ENCODE measurements at regions not wholly inside any gene's neighbourhood (a gene's known extent, or its start where the extent isn't known, plus 50 kb on each side); places are given as distances from the start of the nearest gene placed in this dataset.

DNA sequence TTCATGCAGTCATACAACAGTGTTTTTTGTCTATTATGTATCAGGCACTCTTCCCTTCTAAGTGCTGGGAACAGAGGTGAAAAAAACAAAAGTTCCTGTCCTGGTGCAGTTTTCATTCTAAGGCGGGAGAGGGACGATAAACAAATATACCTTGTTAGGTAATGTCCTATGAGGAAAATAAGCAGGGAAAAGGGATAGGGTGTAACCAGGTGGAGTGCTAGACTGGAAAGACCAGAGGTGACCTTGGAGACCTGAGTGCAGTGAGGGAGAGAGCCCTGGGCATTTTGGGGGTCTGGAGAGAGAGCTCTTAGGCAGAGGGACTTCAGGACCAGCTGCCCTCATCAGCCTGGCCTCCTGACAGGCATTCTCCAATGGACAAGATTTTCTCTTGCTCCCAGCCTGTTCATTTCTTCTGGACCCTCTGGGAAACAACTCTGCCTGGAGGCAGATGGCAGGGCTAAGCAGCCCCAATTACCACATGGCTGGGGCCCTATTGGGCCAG lies 97.2 kb upstream of the TJP1 start:
- TF ChIP-seq, protein P1, sequence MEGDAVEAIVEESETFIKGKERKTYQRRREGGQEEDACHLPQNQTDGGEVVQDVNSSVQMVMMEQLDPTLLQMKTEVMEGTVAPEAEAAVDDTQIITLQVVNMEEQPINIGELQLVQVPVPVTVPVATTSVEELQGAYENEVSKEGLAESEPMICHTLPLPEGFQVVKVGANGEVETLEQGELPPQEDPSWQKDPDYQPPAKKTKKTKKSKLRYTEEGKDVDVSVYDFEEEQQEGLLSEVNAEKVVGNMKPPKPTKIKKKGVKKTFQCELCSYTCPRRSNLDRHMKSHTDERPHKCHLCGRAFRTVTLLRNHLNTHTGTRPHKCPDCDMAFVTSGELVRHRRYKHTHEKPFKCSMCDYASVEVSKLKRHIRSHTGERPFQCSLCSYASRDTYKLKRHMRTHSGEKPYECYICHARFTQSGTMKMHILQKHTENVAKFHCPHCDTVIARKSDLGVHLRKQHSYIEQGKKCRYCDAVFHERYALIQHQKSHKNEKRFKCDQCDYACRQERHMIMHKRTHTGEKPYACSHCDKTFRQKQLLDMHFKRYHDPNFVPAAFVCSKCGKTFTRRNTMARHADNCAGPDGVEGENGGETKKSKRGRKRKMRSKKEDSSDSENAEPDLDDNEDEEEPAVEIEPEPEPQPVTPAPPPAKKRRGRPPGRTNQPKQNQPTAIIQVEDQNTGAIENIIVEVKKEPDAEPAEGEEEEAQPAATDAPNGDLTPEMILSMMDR (IDR thresholded peaks at IDR 0.05; ENCODE audit: insufficient read depth in 1 of 2, low read depth in 1 of 2, low read length in 1 of 2, severe bottlenecking in 1 of 2, unreplicated experiment in 1 of 2), result no peak
- H3K4me1 ChIP-seq, result peaks cover 72% of the 10 kb centered on the region
- no peak overlapping the region for H3K4me3 Mint-ChIP-seq (ENCODE audit: unreplicated experiment)
- H3K4me1 Mint-ChIP-seq (ENCODE audit: low read depth, unreplicated experiment), result peaks cover 79% of the 10 kb centered on the region
- ChIA-PET CTCF (no interaction called here), POLR2A (no interaction called here)
- no peaks in the 10 kb centered on the region for H3K27me3 ChIP-seq (replicated peaks; ENCODE audit: control insufficient read depth, insufficient read depth, low read length)
- peaks cover 1% of the 10 kb centered on the region for H3K36me3 Mint-ChIP-seq (ENCODE audit: insufficient read depth, unreplicated experiment)
- H3K9me3 ChIP-seq, result no peaks in the 10 kb centered on the region
- intact Hi-C loops (cut with micrococcal nuclease; ENCODE audit: unreplicated experiment), result no loop called here
- no peak overlapping the region for H3K4me3 ChIP-seq (ENCODE audit: low read depth, low read length)
- H3K36me3 ChIP-seq (ENCODE audit: control insufficient read depth, insufficient read depth, low read length), result no peaks in the 10 kb centered on the region
- H3K27me3 Mint-ChIP-seq (ENCODE audit: insufficient read depth, unreplicated experiment), result no peaks in the 10 kb centered on the region
- no peak for DNase-seq
- BruUV-seq (replicated peaks), result no TSS peak
- no peaks in the 10 kb centered on the region for H3K9me3 Mint-ChIP-seq (ENCODE audit: unreplicated experiment)
- H3K27ac Mint-ChIP-seq (ENCODE audit: unreplicated experiment), result peak overlapping the region; percentile 87

DNA sequence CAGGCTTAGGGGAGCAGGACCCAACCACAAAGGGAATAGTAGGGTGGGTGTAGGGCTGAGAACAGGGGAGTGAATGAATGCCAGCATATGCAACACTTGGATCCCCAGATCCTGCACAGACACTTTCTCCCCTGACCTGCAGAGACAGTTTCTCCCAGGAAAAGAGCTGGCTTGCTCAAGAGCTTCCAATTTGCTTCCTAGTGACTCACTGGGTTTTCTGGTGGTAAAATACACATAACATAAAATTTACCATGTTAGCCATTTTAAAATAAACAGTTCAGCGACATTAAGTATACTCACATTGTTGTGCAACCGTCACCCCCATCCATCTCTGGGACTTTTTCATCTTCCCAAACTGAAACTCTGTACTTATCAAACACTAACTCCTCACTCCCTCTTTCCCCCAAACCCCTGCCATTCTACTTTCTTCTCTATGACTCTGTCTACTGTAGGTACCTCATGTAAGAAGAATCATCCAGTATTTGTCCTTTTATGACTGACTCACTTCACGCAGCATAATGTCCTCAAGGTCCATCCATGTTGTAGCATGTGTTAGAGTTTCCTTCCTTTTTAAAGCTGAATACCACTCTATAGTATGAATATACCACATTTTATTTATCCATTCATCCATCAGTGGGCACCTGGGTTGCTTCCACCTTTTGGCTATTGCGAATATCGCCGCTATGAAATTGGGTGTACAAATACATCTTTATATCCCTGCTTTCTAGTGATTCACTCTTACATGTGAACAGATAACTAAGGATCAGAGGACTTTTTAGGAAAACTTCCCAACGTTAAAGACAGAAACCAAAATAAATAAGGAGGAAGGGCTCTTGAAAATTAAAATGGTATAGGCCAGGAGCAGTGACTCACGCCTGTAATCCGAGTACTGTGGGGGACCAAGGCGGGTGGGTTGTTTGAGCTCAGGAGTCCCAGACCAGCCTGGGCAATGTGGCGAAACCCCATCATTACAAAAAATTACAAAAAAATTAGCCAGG lies 95.6 kb upstream of the TJP1 start:
- Histone ChIP-seq H3K27me3 (replicated peaks; ENCODE audit: control insufficient read depth, insufficient read depth, low read length) (no peaks in the 10 kb centered on the region), H3K4me3 (ENCODE audit: low read depth, low read length) (no peak overlapping the region), H3K4me1 (peaks cover 70% of the 10 kb centered on the region), H3K36me3 (ENCODE audit: control insufficient read depth, insufficient read depth, low read length) (no peaks in the 10 kb centered on the region), H3K9me3 (no peaks in the 10 kb centered on the region)
- DNase-seq, result no peak
- Mint-ChIP-seq H3K4me3 (ENCODE audit: unreplicated experiment) (no peak overlapping the region), H3K4me1 (ENCODE audit: low read depth, unreplicated experiment) (peaks cover 76% of the 10 kb centered on the region), H3K36me3 (ENCODE audit: insufficient read depth, unreplicated experiment) (peaks cover 6% of the 10 kb centered on the region), H3K9me3 (ENCODE audit: unreplicated experiment) (no peaks in the 10 kb centered on the region), H3K27me3 (ENCODE audit: insufficient read depth, unreplicated experiment) (no peaks in the 10 kb centered on the region), H3K27ac (ENCODE audit: unreplicated experiment) (peak overlapping the region; percentile 87)
- ChIA-PET POLR2A (interaction anchor here (0.6 kb wide), 1 partner anchor 18 kb away, joined by 3 read pairs; no protein-coding TSS in a partner anchor), CTCF (interaction anchor here (1.1 to 2.4 kb wide), 2 partner anchors 8 to 170 kb away, joined by 4 to 16 read pairs; no protein-coding TSS in a partner anchor)
- intact Hi-C loops (cut with micrococcal nuclease; ENCODE audit: unreplicated experiment), result no loop called here
- no TSS peak for BruUV-seq (replicated peaks)
- TF ChIP-seq, protein P1 (IDR thresholded peaks at IDR 0.05; ENCODE audit: insufficient read depth in 1 of 2, low read depth in 1 of 2, low read length in 1 of 2, severe bottlenecking in 1 of 2, unreplicated experiment in 1 of 2), result no peak

DNA sequence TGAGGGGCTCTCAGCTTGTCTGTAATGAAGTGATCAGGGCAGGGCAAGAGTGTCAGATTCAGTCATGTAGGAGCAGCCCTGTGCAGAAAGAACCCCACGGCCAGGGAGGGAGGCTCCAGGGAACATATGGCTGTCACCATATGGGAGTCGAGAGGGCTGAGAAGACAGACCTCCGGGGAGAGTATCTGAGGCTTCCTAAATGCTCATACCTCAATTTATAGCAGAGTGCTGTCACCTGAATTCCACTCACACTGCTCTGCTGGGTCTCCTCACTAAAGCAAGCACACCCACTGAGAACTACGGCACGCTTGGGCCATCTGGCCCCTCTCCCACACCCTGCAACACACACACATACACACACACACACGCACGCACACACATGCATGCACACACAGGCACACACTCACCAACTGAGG lies 92.3 kb upstream of the TJP1 start:
- no TSS peak for BruUV-seq (replicated peaks)
- ChIA-PET POLR2A (interaction anchor here (1.2 to 1.3 kb wide), 2 partner anchors 11 to 93 kb away, joined by 7 to 13 read pairs; no protein-coding TSS in a partner anchor), CTCF (interaction anchor here (2.0 kb wide), 1 partner anchor 12 kb away, joined by 29 read pairs; no protein-coding TSS in a partner anchor)
- no peak for DNase-seq
- Histone ChIP-seq H3K9me3 (peaks cover 20% of the 10 kb centered on the region), H3K36me3 (ENCODE audit: control insufficient read depth, insufficient read depth, low read length) (no peaks in the 10 kb centered on the region), H3K4me1 (peaks cover 40% of the 10 kb centered on the region), H3K27me3 (replicated peaks; ENCODE audit: control insufficient read depth, insufficient read depth, low read length) (no peaks in the 10 kb centered on the region), H3K4me3 (ENCODE audit: low read depth, low read length) (no peak overlapping the region)
- H3K4me3 Mint-ChIP-seq (ENCODE audit: unreplicated experiment), result no peak overlapping the region
- peak overlapping the region; percentile 21 for H3K27ac Mint-ChIP-seq (ENCODE audit: unreplicated experiment)
- intact Hi-C loops (cut with micrococcal nuclease; ENCODE audit: unreplicated experiment), result no loop called here
- TF ChIP-seq, protein P1 (IDR thresholded peaks at IDR 0.05; ENCODE audit: insufficient read depth in 1 of 2, low read depth in 1 of 2, low read length in 1 of 2, severe bottlenecking in 1 of 2, unreplicated experiment in 1 of 2), result no peak
- peaks cover 11% of the 10 kb centered on the region for H3K36me3 Mint-ChIP-seq (ENCODE audit: insufficient read depth, unreplicated experiment)
- peaks cover 12% of the 10 kb centered on the region for H3K9me3 Mint-ChIP-seq (ENCODE audit: unreplicated experiment)
- no peaks in the 10 kb centered on the region for H3K27me3 Mint-ChIP-seq (ENCODE audit: insufficient read depth, unreplicated experiment)
- peaks cover 46% of the 10 kb centered on the region for H3K4me1 Mint-ChIP-seq (ENCODE audit: low read depth, unreplicated experiment)
